HUES64 (cell line): ENCODE measurements at regions not wholly inside any gene's neighbourhood (a gene's known extent, or its start where the extent isn't known, plus 50 kb on each side); places are given as distances from the start of the nearest gene placed in this dataset.

Experiments
- H3K27ac ChIP-seq: 2 replicates; pipeline ENCODE4 v1.7.0; 2013; ENCODE audit warnings: low read depth, low read length, inconsistent platforms
- H3K27me3 ChIP-seq: 2 replicates; pipeline ENCODE4 v1.6.1; 2013; ENCODE audit warnings: mild to moderate bottlenecking, low read length; ENCODE audit not compliant: insufficient read depth
- H3K36me3 ChIP-seq: 2 replicates; pipeline ENCODE4 v1.6.1; 2013; ENCODE audit warnings: mild to moderate bottlenecking, low read length; ENCODE audit not compliant: insufficient read depth
- H3K4me1 ChIP-seq: 2 replicates; pipeline ENCODE4 v1.6.1; 2013; ENCODE audit warnings: mild to moderate bottlenecking, low read length, moderate library complexity; ENCODE audit not compliant: insufficient read depth
- H3K4me3 ChIP-seq: 2 replicates; pipeline ENCODE4 v1.5.1; 2013; ENCODE audit warnings: mild to moderate bottlenecking, low read length, moderate library complexity
- H3K9ac ChIP-seq: 2 replicates; pipeline ENCODE4 v1.6.1; 2013; ENCODE audit warnings: mild to moderate bottlenecking, low read depth, low read length
- H3K9me3 ChIP-seq: 2 replicates; pipeline ENCODE4 v1.6.1; 2013; ENCODE audit warnings: low read depth, low read length; ENCODE audit not compliant: insufficient read depth
- WGBS: fragments of 150-250, 120-280 bp; methylation state at CpG from one replicate; pipeline ENCODE4 v1.1.7; 2013; ENCODE audit warnings: missing lambda C conversion rate; 5-methylcytosine and 5-hydroxymethylcytosine counted together

DNA sequence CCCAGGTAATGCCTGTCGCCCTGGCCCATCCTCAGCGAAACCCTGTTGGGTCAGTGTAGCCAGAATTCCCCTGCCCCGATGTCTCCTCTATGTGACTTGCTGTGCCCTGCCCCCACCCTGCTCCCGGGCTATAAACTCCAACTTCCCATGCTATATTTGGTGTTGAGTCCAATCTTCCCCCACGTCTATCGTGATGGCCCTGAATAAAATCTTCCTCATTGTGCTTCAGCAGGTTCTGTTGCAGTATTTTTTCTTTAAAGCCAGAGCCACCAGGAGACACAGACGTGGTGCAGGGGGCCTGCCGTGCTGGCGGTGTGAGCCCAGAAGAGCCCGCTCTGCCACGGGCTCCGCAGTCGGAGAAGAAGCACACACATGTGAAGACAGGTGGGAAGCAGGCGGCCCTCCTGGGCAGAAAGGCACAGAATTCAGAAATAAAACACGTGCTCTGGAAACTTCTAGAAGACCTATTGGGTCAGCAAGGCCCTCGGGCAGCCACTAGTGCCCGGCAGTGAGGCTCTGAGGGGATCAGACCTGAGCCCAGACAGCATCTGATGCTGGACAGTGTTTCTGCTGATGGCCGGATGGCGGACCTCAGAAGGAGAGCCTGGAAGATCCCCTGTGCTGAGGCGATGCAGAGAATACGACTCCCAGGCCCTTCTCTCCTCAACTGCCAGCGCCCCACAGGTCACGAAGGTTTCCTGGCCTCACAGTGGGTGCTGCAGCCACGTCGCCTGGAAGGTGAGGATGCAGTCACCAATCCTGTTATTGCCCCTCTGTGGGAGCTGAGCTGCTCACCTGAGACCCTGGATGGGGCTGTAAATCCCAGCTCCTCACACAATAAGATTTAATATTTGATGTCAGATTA, 501.9 kb downstream of the BRD1 start:
- no peaks in the 10 kb centered on the region for H3K4me1 ChIP-seq

DNA sequence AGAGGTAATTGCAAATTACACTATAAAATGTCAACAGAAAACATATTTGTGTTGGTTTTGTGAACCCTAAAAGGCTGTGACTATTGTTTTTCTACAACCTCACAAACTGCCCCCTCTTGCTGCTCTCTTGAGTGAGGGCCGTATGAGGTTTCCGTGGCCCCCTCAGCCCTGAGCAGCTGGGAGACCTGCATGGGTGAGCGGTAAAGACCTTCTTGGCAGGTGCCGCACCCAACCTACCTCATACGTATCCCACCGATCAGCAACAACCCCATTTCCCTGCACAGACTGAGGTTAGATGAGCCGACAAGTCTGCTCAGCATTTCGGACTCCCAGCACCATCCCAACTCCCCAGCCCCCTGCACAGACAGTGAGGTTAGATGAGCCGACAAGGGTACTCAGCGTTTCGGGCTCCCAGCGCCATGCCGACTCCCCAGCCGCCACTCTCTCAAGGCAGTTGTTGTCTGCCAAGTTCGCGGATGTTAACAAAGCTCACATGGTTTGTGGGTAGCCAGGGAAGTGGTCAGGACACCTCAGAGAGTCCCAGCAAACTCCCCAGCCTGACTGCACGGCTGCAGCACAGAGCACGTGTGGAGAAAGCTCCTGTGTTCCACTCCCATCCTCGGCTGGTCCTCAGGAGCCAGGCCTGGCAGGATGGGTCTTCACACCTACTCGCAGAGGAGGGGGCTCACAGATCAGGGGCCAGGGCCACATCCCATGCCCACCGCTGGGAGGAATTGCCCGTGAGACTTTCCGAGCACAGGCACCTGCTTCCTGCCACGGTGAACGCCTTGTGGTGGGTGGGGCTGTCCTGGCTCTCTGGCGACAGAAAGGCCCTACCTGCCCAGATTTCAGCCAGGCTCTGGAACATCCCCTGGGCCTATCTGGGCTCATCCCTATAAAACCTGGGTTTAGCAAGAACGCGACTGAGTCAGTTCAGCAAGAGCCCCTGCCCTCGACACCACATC, 502.9 kb downstream of the BRD1 start:
- H3K9me3 ChIP-seq, result no peaks in the 10 kb centered on the region
- H3K9ac ChIP-seq, result no peak overlapping the region
- WGBS, result 92% methylated on average over 29 of the region's 29 CpGs
- H3K27ac ChIP-seq, result no peak overlapping the region
- H3K27me3 ChIP-seq, result no peaks in the 10 kb centered on the region
- no peaks in the 10 kb centered on the region for H3K4me1 ChIP-seq
- no peaks in the 10 kb centered on the region for H3K36me3 ChIP-seq
- no peak overlapping the region for H3K4me3 ChIP-seq

More for the DNA sequence above, 501.9 kb downstream of the BRD1 start:
- Histone ChIP-seq H3K36me3 (no peaks in the 10 kb centered on the region), H3K27me3 (no peaks in the 10 kb centered on the region), H3K4me3 (no peak overlapping the region), H3K9me3 (no peaks in the 10 kb centered on the region), H3K9ac (no peak overlapping the region), H3K27ac (no peak overlapping the region)
- WGBS, result 93% methylated on average over 25 of the region's 25 CpGs

DNA sequence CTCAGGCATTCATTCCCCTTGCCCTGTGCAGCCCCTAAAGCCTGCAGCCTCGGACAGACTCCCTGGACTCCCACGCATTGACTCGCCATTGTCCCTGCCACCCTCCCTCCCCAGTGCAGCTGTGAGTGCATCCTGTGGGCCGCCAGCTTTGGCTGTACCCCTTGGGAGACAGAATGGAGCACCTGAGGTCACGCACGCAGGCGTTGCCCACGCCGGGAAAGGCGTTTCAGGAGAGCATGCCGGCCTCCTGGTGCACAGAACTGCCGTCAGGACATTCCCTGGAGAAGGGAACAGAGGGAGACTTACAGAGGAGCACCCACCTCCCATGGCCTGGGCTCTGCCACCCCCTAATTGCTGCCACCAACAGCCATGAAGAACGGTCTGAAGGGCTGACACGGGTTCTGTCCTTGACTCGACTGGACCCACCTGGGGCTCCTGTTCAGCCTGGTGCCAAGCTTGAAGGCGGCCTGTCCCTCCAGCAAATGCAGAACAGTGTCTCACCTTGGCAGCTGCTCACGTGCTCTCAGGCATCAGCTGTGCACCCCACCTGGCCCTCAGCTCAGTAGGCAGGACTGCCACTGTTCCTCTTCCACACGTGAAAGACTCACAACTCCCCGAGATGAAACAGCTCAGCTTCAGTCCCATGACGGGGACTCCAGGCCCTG, 503.8 kb downstream of the BRD1 start:
- WGBS, result 92% methylated on average over 20 of the region's 20 CpGs
- H3K27me3 ChIP-seq, result no peaks in the 10 kb centered on the region
- no peaks in the 10 kb centered on the region for H3K9me3 ChIP-seq
- no peaks in the 10 kb centered on the region for H3K36me3 ChIP-seq
- no peak overlapping the region for H3K27ac ChIP-seq
- no peak overlapping the region for H3K9ac ChIP-seq
- H3K4me1 ChIP-seq, result no peaks in the 10 kb centered on the region
- no peak overlapping the region for H3K4me3 ChIP-seq

DNA sequence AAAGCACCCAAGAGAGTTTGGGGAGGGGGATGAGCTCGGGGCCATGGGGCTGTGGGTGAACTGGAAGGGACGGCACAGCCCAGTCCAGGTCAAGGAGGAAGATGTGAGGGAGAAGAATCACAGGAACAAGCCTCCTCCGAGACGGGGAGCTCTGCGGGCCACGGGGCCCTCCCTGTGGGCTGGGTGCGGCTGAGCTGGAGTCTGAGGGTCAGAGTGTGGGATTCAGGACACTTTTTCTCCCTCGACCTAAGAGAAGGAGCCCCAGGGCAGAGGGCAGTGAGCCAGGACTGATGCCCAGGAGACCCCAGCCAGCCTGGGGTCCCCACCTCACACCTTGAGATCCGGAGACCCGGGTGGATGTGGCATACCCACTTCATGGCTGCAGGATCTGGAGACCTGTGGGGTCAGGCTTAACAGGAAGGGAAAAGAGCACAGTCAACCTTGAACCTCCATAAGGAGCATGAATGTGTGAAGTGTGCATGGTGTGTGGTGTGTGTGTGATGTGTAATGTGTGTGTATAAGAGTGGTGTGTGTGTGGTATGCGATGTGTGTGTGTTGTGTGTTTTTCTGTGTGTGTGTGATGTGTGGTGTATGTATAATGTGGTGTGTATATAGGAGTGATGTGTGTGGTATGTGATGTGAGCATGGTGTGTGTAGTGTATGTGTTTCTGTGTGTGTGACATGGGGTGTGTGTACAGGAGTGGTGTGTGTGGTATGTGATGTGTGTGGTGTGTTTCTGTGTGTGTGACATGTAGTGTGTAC, 504.6 kb downstream of the BRD1 start:
- H3K36me3 ChIP-seq, result no peaks in the 10 kb centered on the region
- no peak overlapping the region for H3K9ac ChIP-seq
- H3K27ac ChIP-seq, result no peak overlapping the region
- WGBS, result 88% methylated on average over 11 of the region's 11 CpGs
- no peaks in the 10 kb centered on the region for H3K9me3 ChIP-seq
- H3K4me1 ChIP-seq, result no peaks in the 10 kb centered on the region
- no peak overlapping the region for H3K4me3 ChIP-seq
- H3K27me3 ChIP-seq, result no peaks in the 10 kb centered on the region

DNA sequence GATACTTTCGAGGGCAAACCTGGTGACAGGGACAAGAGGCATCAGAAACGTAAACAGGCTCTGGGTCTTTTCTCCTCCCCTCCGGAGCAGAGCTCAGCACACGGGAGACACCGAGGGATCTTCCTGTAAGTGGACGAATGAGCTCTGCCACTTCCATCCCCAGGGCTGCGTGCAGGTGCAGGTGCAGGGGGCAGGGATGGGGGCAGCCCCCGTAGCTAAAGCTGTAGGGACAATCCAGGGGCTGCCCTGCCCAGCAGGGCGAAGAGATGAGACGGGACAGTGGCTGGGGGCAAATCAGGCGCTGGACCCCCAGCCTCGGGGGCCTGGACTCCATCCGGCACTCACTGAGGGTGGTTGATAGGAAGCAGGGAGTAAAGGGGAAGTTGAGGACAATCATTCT, 505.4 kb downstream of the BRD1 start:
- Histone ChIP-seq H3K27me3 (no peaks in the 10 kb centered on the region), H3K36me3 (no peaks in the 10 kb centered on the region), H3K9ac (no peak overlapping the region), H3K27ac (no peak overlapping the region), H3K9me3 (no peaks in the 10 kb centered on the region), H3K4me3 (no peak overlapping the region), H3K4me1 (no peaks in the 10 kb centered on the region)
- WGBS, result 89% methylated on average over 13 of the region's 13 CpGs

DNA sequence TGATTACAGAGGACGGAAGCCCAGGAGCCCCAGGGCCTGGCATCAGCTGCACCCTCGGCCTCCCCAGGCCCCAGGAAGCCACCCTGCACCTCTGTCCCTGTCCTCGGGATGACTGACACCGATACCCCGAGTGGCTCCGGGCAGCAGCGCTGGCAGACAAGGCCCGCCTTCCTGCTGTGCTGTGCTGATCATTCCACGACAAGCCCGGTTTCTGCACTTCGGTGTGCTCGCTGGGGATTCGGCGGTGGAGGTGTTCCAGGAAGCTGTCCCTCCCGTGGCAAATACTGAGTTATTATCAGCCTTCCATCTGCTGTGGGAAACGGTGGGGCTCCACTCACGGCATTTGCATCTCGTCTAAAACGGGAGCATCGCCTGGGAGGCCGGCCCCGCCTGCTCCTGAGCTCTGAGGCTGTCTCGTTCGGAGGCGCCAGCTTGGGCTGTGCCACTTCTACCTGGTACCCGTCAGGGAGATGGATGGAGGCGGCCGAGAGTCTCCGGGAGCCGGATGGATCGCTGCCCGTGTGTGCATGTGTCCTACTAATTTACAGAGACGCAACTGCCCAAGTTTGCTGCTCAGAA, 506.1 kb downstream of the BRD1 start:
- Histone ChIP-seq H3K27me3 (no peaks in the 10 kb centered on the region), H3K4me3 (no peak overlapping the region), H3K27ac (no peak overlapping the region), H3K36me3 (no peaks in the 10 kb centered on the region), H3K9ac (no peak overlapping the region), H3K4me1 (no peaks in the 10 kb centered on the region), H3K9me3 (no peaks in the 10 kb centered on the region)
- WGBS, result 88% methylated on average over 33 of the region's 33 CpGs

DNA sequence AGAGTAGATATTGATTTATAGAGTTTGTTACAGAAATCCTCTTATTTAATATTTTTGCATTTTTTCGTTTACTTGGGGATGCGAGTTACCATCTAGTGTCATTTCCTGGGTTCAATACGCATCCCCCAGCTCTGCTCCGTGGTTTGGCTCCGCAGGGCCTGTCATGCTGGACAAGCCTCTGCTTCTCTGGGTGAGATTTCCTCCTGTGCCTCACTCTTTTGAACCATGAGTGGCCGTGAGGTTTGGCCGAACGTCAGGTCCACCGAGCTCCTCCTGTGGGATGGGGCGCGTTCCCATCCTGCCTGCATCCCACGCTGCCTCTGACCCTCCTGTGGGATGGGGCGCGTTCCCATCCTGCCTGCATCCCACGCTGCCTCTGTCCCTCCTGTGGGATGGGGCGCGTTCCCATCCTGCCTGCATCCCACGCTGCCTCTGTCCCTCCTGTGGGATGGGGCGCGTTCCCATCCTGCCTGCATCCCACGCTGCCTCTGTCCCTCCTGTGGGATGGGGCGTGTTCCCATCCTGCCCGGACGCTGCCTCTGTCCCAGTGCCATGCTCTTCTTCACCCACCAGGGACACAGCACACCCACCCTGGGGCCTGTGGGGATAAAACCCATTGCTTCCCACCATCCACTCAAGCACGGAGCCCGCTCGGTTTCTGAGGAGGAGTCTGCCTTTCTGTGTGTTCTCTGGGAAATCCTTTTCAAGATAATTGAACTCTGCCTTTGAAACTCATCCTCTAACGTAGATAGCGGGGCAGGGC, 506.8 kb downstream of the BRD1 start:
- Histone ChIP-seq H3K36me3 (no peaks in the 10 kb centered on the region), H3K4me3 (no peak overlapping the region), H3K27me3 (no peaks in the 10 kb centered on the region), H3K4me1 (no peaks in the 10 kb centered on the region), H3K9ac (no peak overlapping the region), H3K27ac (no peak overlapping the region), H3K9me3 (no peaks in the 10 kb centered on the region)
- WGBS, result 90% methylated on average over 26 of the region's 29 CpGs

DNA sequence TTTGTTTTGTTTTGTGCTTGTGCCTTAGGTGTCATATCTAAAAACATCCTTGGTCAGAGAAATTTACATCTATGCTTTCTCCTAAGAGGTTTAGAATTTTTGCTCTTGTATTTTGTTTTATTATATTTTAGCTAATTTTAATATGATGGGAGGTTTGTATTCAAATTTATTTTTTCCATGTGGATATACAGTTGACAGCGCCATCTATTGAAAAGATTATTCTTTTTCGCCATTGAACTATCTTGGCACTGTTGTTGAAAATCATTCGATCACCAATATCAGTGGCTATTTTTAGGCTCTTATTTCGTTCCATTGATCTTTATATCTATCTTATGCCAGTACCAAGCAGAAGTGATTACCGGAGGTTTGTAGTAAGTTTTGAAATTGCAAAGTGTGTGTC, 510.3 kb downstream of the BRD1 start:
- Histone ChIP-seq H3K27ac (no peak overlapping the region), H3K4me3 (no peak overlapping the region), H3K9me3 (no peaks in the 10 kb centered on the region), H3K36me3 (no peaks in the 10 kb centered on the region), H3K9ac (no peak overlapping the region), H3K4me1 (no peaks in the 10 kb centered on the region), H3K27me3 (no peaks in the 10 kb centered on the region)
- 78% methylated on average over 4 of the region's 5 CpGs for WGBS

DNA sequence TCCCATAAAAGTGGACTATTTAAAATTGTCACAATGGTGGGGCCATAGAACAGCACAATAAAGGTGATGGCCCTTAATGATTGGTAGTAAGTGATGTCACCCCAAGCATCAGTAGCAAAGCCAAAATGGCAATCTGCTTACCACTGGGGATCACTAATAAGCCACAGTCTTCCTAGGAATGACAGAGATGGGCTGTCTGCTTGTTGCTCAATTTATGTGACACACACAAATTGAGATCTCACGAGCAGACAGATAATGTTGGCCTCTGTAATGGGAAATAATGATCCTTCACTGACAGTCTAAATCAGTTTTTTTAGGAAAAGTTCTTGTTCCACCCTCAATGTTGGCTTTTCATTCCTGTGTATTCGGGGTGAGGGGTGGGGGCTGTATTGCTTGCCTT, 515.1 kb downstream of the BRD1 start:
- Histone ChIP-seq H3K9ac (no peak overlapping the region), H3K4me3 (no peak overlapping the region), H3K36me3 (no peaks in the 10 kb centered on the region), H3K9me3 (no peaks in the 10 kb centered on the region), H3K27me3 (no peaks in the 10 kb centered on the region), H3K27ac (no peak overlapping the region), H3K4me1 (no peaks in the 10 kb centered on the region)
- 35% methylated on average over 1 of the region's 2 CpGs for WGBS

DNA sequence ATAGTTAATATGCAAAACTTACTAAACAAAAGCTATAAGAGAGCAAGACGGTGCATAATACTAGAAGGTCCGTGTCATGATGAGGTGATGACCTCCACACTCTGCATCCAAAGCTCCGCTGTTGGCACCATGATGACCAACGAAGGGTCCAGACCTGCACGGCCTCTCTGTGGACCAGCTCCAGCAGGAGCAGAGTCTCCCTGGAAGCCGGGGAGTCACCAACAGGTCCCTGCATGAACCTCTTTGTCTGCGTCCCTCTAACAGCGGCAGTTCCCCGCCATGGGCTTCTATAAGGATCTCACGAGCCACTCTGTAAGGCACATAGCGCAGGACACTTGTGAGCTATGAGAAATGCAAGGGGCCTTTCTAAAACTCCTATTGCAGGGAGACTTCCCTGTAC, 517.3 kb downstream of the BRD1 start:
- no peaks in the 10 kb centered on the region for H3K36me3 ChIP-seq
- H3K27me3 ChIP-seq, result no peaks in the 10 kb centered on the region
- H3K9ac ChIP-seq, result no peak overlapping the region
- WGBS, result 94% methylated on average over 11 of the region's 11 CpGs
- no peak overlapping the region for H3K27ac ChIP-seq
- H3K4me3 ChIP-seq, result no peak overlapping the region
- H3K4me1 ChIP-seq, result no peaks in the 10 kb centered on the region
- no peaks in the 10 kb centered on the region for H3K9me3 ChIP-seq
